GM12878 (cell line): ENCODE measurements at regions not wholly inside any gene's neighbourhood (a gene's known extent, or its start where the extent isn't known, plus 50 kb on each side); places are given as distances from the start of the nearest gene placed in this dataset.

Experiments
- ASH2L ChIP-seq: fragments of 300-600, 200-600 bp; sonication (generic); IDR thresholded peaks from 2 replicates; pipeline ENCODE4 v1.6.1; 2017; ENCODE audit warnings: low read depth, mild to moderate bottlenecking, borderline replicate concordance
- BHLHE40 ChIP-seq, 2 experiments: fragments of 450-650 bp in 1 of 2; IDR thresholded peaks; 2 replicates each; pipeline ENCODE4 v1.6.1; 2011 to 2017; ENCODE audit warnings: low read depth in 2 of 2, borderline replicate concordance in 1 of 2, improper control_type of control experiment in 1 of 2, low read length in 1 of 2, mild to moderate bottlenecking in 1 of 2
- BRCA1 ChIP-seq: IDR thresholded peaks from 2 replicates; pipeline ENCODE4 v1.6.1; 2011; ENCODE audit warnings: low read depth, low read length, improper control_type of control experiment
- CTCF ChIP-seq, 3 experiments: IDR thresholded peaks in 2 of 3; conservative IDR thresholded peaks in 1 of 3; 2 replicates each; pipeline ENCODE4 v1.5.1; 2011; ENCODE audit warnings: low read depth in 3 of 3, low read length in 3 of 3, mild to moderate bottlenecking in 3 of 3, control low read depth in 2 of 3, moderate library complexity in 2 of 3, inconsistent platforms in 1 of 3, mixed read lengths in 1 of 3; ENCODE audit not compliant: control insufficient read depth in 2 of 3, insufficient read depth in 1 of 3; ENCODE audit errors: extremely low read depth in 1 of 3
- EGR1 ChIP-seq, 2 experiments: IDR thresholded peaks; 1 replicate in 1 of 2; 2 replicates in 1 of 2; pipeline ENCODE4 v1.6.1; 2011 to 2012; ENCODE audit warnings: low read depth in 2 of 2, low read length in 2 of 2, borderline replicate concordance in 1 of 2, mild to moderate bottlenecking in 1 of 2, moderate library complexity in 1 of 2
- EP300 ChIP-seq, 2 experiments: fragments of 150-350 bp in 1 of 2; IDR thresholded peaks; 2 replicates each; pipeline ENCODE4 v1.6.1; 2011 to 2012; ENCODE audit warnings: low read depth in 2 of 2, low read length in 2 of 2, borderline replicate concordance in 1 of 2, improper control_type of control experiment in 1 of 2, inconsistent platforms in 1 of 2; ENCODE audit not compliant: control insufficient read depth in 1 of 2
- EZH2 ChIP-seq: IDR thresholded peaks from 2 replicates; pipeline ENCODE4 v1.6.1; 2012; ENCODE audit warnings: low read depth, mild to moderate bottlenecking, control low read depth, inconsistent platforms, low read length, borderline replicate concordance; ENCODE audit not compliant: control insufficient read depth
- PRDM15 ChIP-seq: fragments of 450-650 bp; formaldehyde crosslinking; IDR thresholded peaks from 2 replicates; pipeline ENCODE4 v1.4.0; 2020; ENCODE audit warnings: mild to moderate bottlenecking, moderate library complexity
- RCOR1 ChIP-seq: conservative IDR thresholded peaks from 2 replicates; pipeline ENCODE4 v1.6.1; 2012; ENCODE audit warnings: low read depth, low read length, improper control_type of control experiment
- REST ChIP-seq: IDR thresholded peaks from 2 replicates; pipeline ENCODE4 v1.6.1; 2012; ENCODE audit warnings: mild to moderate bottlenecking, low read depth, low read length
- TAF1 ChIP-seq: IDR thresholded peaks from 2 replicates; pipeline ENCODE4 v1.6.1; 2011; ENCODE audit warnings: mild to moderate bottlenecking, low read depth, low read length, borderline replicate concordance
- USF1 ChIP-seq: IDR thresholded peaks from 2 replicates; pipeline ENCODE4 v1.6.1; 2011; ENCODE audit warnings: borderline replicate concordance, low read depth, mild to moderate bottlenecking, moderate library complexity, mixed read lengths, low read length; ENCODE audit not compliant: insufficient read depth; ENCODE audit errors: extremely low read length

GRCh38 chr9:26656003-26656870, 236.4 kb downstream of the CAAP1 start:
- TF ChIP-seq EZH2 (no peak), EP300 (IDR thresholded peaks at IDR 0.05; ENCODE audit: borderline replicate concordance in 1 of 2, control insufficient read depth in 1 of 2, low read depth in 2 of 2, low read length in 2 of 2) (no peak), CTCF (IDR thresholded peaks at IDR 0.05 in 2 of 3, conservative IDR thresholded peaks at IDR 0.05 in 1 of 3; ENCODE audit: control insufficient read depth in 2 of 3, extremely low read depth in 1 of 3, insufficient read depth in 1 of 3, low read depth in 3 of 3, low read length in 3 of 3) (peak; percentile 28 to 43 (median 39); a peak in 4 of 6 replicates), PRDM15 (CRISPR knock-in tag) (no peak), ASH2L (no peak), BHLHE40 (IDR thresholded peaks at IDR 0.05; ENCODE audit: borderline replicate concordance in 1 of 2, low read depth in 2 of 2, low read length in 1 of 2) (no peak), USF1 (no peak), RCOR1 (no peak), EGR1 (IDR thresholded peaks at IDR 0.05; ENCODE audit: borderline replicate concordance in 1 of 2, low read depth in 2 of 2, low read length in 2 of 2) (no peak), BRCA1 (no peak), TAF1 (no peak), REST (no peak)
